ENCODE measurements at regions not wholly inside any gene's neighbourhood (a gene's known extent, or its start where the extent isn't known, plus 50 kb on each side); places are given as distances from the start of the nearest gene placed in this dataset.

DNA sequence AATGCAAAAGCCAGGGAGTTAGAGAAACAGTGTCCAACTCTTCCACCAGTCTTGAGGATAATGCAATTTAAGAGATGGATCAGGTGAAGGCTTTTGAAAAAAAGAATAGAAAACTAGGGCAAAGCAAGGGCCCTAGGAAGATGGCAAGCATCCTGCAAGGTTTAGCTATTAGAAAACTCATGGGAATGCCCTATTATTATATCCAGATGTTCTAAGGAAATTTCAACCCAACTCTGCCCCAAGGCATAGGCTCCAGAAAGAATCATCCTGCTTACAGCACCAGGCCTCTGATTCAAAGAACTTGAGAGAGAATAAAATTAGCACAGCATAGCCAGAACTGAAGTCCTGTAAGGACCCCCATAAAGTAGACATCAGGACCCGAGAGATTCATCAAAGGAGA, 68.1 kb downstream of the EN1 start:
- ChIA-PET CTCF (ENCODE audit: low intra/inter-chr PET ratio) (no interaction called here), POLR2A (interaction anchor here (1.0 kb wide), 1 partner anchor 9 kb away, joined by 4 read pairs; no protein-coding TSS in a partner anchor)
- ATAC-seq (no peak), FAIRE-seq (no peak), DNase-seq (ENCODE audit: extremely low read depth in 1 of 4, low spot score in 3 of 4) (no peak)
- no peak for TF ChIP-seq SRSF9 (IDR thresholded peaks at IDR 0.05; ENCODE audit: borderline replicate concordance, low read depth, low read length)
- no peak overlapping the region for H2AFZ ChIP-seq (ENCODE audit: low read depth, low read length)
- peaks cover 2 to 8% of the 10 kb centered on the region in 2 experiments; a peak in 3 of 5 replicates for H3K4me1 ChIP-seq (replicated peaks in 1 of 2; ENCODE audit: control insufficient read depth in 2 of 2, insufficient read depth in 2 of 2, low read length in 2 of 2)
- no peaks in the 10 kb centered on the region for H3K36me3 ChIP-seq (ENCODE audit: control insufficient read depth, insufficient read depth, low read length)
- H4K20me1 ChIP-seq (replicated peaks; ENCODE audit: control insufficient read depth, insufficient read depth, low read length), result no peaks in the 10 kb centered on the region
- no peak overlapping the region for H3K27ac ChIP-seq (ENCODE audit: extremely low read depth, low read depth, low read length)
- no TSS peak for BruUV-seq (replicated peaks)
- H3K4me3 ChIP-seq, result no peak overlapping the region
- no peaks in the 10 kb centered on the region; the same call in 1 of the 2 replicates for H3K9me3 ChIP-seq (replicated peaks; ENCODE audit: control insufficient read depth, insufficient read depth, low read depth, low read length)
- intact Hi-C loops (cut with micrococcal nuclease) (no loop called here), in situ Hi-C loops (cut with MboI) (no loop called here)
- no peaks in the 10 kb centered on the region for H3K27me3 ChIP-seq (ENCODE audit: control insufficient read depth in 2 of 2, insufficient read depth in 2 of 2, low read length in 2 of 2)
- H3K79me2 ChIP-seq (ENCODE audit: control insufficient read depth, insufficient read depth, low read length), result no peaks in the 10 kb centered on the region
- WGBS (ENCODE audit: insufficient coverage, low coverage, missing lambda C conversion rate), result 17% methylated on average over 1 of the region's 1 CpG
- no peak overlapping the region for H3K9ac ChIP-seq (ENCODE audit: insufficient read depth in 1 of 2, low read depth in 2 of 2, low read length in 2 of 2)
- no peaks in the 10 kb centered on the region for H3K9me1 ChIP-seq (ENCODE audit: control insufficient read depth, insufficient read depth, low read length)
- H3K4me2 ChIP-seq (ENCODE audit: insufficient read depth, low read length), result no peak overlapping the region

DNA sequence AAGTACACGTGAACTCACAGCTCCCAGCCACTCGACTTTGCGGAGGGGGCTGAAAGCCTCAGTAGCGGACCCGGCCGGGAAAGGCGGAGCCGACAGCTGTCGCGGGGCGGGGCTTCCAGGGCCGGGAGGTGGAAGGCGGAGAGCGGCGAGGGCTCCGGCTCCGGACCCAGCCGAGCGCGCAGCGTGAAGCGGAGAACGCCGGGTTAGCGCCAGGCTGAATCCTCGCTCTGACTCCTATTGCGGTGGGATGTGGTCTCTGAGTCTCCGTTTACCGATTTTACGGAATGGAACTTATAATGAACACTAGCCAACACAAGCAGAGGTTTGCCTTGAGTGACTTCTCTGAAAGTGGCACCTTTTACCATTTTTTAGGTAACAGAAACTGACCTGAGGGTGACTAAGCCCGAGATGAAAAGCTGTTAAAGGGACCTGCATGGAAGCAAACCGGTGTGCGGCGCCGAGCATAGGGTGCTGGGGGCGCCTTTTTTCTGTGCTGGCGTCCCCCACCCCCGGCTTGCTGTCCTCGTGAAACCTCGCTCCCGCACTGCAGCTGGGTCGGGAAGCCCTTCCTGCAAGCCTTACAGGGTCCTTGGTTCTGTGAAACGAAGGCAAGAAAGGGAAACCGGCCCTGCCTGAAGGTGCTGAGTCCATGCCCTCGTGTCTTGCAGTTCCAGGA, 72.9 kb downstream of the EN1 start:
- FAIRE-seq (peak; percentile 84), ATAC-seq (peak; percentile 99), DNase-seq (ENCODE audit: extremely low read depth in 1 of 4, low spot score in 3 of 4) (peak; percentile 79 to 83 (median 81))
- H3K4me1 ChIP-seq (replicated peaks in 1 of 2; ENCODE audit: control insufficient read depth in 2 of 2, insufficient read depth in 2 of 2, low read length in 2 of 2), result peaks cover 6 to 15% of the 10 kb centered on the region in 2 experiments; a peak in 4 of 5 replicates
- H3K27ac ChIP-seq (ENCODE audit: extremely low read depth, low read depth, low read length), result peak overlapping the region; percentile 36; the same call in 2 of the 3 replicates
- no peaks in the 10 kb centered on the region for H4K20me1 ChIP-seq (replicated peaks; ENCODE audit: control insufficient read depth, insufficient read depth, low read length)
- no peaks in the 10 kb centered on the region for H3K79me2 ChIP-seq (ENCODE audit: control insufficient read depth, insufficient read depth, low read length)
- H3K27me3 ChIP-seq (ENCODE audit: control insufficient read depth in 2 of 2, insufficient read depth in 2 of 2, low read length in 2 of 2), result no peaks in the 10 kb centered on the region; a peak in 1 of 5 replicates
- H3K4me3 ChIP-seq, result peak overlapping the region; percentile 43
- CTCF ChIA-PET (ENCODE audit: low intra/inter-chr PET ratio), result interaction anchor here (0.7 kb wide), 1 partner anchor 412 kb away, joined by 3 read pairs; no protein-coding TSS in a partner anchor
- in situ Hi-C loops (cut with MboI) (no loop called here), intact Hi-C loops (cut with micrococcal nuclease) (no loop called here)
- H2AFZ ChIP-seq (ENCODE audit: low read depth, low read length), result peak overlapping the region; percentile 93
- peak overlapping the region; percentile 74 to 91 for H3K9ac ChIP-seq (ENCODE audit: insufficient read depth in 1 of 2, low read depth in 2 of 2, low read length in 2 of 2)
- H3K4me2 ChIP-seq (ENCODE audit: insufficient read depth, low read length), result peak overlapping the region; percentile 89
- POLR2A ChIA-PET, result interaction anchor here (0.6 to 1.3 kb wide), 4 partner anchors 34 to 203 kb away, joined by 3 to 5 read pairs (median 3); no protein-coding TSS in a partner anchor
- TSS peak; percentile 95 for BruUV-seq (replicated peaks)
- 2% methylated on average over 42 of the region's 45 CpGs for WGBS (ENCODE audit: insufficient coverage, low coverage, missing lambda C conversion rate)
- H3K9me1 ChIP-seq (ENCODE audit: control insufficient read depth, insufficient read depth, low read length), result no peaks in the 10 kb centered on the region
- H3K9me3 ChIP-seq (replicated peaks; ENCODE audit: control insufficient read depth, insufficient read depth, low read depth, low read length), result no peaks in the 10 kb centered on the region; the same call in 1 of the 2 replicates
- no peaks in the 10 kb centered on the region for H3K36me3 ChIP-seq (ENCODE audit: control insufficient read depth, insufficient read depth, low read length)
- TF ChIP-seq DEAF1 (CRISPR knock-in tag; IDR thresholded peaks at IDR 0.05) (peak; percentile 38; the same call in 1 of the 2 replicates), TCFL5 (CRISPR knock-in tag; conservative IDR thresholded peaks at IDR 0.05) (no peak), NRF1 (conservative IDR thresholded peaks at IDR 0.05 in 1 of 2, IDR thresholded peaks at IDR 0.05 in 1 of 2) (peak; percentile 43 to 53), CBX2 (IDR thresholded peaks at IDR 0.05; ENCODE audit: insufficient read depth, low read length, poor library complexity, severe bottlenecking) (no peak)
- TF ChIP-seq, protein P1, sequence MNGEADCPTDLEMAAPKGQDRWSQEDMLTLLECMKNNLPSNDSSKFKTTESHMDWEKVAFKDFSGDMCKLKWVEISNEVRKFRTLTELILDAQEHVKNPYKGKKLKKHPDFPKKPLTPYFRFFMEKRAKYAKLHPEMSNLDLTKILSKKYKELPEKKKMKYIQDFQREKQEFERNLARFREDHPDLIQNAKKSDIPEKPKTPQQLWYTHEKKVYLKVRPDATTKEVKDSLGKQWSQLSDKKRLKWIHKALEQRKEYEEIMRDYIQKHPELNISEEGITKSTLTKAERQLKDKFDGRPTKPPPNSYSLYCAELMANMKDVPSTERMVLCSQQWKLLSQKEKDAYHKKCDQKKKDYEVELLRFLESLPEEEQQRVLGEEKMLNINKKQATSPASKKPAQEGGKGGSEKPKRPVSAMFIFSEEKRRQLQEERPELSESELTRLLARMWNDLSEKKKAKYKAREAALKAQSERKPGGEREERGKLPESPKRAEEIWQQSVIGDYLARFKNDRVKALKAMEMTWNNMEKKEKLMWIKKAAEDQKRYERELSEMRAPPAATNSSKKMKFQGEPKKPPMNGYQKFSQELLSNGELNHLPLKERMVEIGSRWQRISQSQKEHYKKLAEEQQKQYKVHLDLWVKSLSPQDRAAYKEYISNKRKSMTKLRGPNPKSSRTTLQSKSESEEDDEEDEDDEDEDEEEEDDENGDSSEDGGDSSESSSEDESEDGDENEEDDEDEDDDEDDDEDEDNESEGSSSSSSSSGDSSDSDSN (IDR thresholded peaks at IDR 0.05; ENCODE audit: borderline replicate concordance in 1 of 2, low read depth in 2 of 2, low read length in 2 of 2), result peak; percentile 80 to 98; a peak in 3 of 4 replicates
- TF ChIP-seq, protein P2, sequence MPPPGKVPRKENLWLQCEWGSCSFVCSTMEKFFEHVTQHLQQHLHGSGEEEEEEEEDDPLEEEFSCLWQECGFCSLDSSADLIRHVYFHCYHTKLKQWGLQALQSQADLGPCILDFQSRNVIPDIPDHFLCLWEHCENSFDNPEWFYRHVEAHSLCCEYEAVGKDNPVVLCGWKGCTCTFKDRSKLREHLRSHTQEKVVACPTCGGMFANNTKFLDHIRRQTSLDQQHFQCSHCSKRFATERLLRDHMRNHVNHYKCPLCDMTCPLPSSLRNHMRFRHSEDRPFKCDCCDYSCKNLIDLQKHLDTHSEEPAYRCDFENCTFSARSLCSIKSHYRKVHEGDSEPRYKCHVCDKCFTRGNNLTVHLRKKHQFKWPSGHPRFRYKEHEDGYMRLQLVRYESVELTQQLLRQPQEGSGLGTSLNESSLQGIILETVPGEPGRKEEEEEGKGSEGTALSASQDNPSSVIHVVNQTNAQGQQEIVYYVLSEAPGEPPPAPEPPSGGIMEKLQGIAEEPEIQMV (tag; conservative IDR thresholded peaks at IDR 0.05; ENCODE audit: low read depth), result peak; percentile 74

Measured in K562 (cell line).